NCI-H69 (cell line): ENCODE measurements at regions not wholly inside any gene's neighbourhood (a gene's known extent, or its start where the extent isn't known, plus 50 kb on each side); places are given as distances from the start of the nearest gene placed in this dataset.

Experiments used
- DNase-seq: peaks from one replicate; lab custom pipeline; 2025; lab: John Stamatoyannopoulos, UW

DNA sequence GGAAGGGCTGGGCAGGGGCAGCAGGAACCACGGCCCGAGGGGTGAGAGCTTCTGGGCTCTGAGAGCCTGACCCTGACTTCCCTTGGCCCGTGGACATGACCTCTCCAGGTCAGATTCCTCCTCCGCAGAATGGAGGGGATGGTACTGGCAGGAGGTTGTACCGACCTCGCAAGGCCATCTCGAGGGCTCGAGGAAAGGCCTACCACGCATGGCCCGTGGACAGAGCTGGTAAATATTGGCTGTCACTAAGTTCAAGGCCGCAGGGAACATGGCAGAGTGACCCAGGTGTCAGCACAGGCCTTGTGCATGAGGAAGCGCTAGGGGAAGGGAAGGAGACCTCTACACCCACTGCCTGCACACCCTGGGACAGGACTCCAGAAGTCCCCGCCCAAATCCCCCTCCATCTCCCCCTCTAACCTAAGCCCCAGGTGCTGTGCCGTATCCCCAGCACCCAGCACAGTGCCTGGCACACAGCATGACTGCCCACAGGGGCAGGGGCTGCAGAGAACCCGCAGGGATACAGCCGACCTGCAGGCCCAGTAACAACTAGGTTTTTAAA lies 54.9 kb upstream of the PPP2R5C start:
- DNase-seq = no peak

DNA sequence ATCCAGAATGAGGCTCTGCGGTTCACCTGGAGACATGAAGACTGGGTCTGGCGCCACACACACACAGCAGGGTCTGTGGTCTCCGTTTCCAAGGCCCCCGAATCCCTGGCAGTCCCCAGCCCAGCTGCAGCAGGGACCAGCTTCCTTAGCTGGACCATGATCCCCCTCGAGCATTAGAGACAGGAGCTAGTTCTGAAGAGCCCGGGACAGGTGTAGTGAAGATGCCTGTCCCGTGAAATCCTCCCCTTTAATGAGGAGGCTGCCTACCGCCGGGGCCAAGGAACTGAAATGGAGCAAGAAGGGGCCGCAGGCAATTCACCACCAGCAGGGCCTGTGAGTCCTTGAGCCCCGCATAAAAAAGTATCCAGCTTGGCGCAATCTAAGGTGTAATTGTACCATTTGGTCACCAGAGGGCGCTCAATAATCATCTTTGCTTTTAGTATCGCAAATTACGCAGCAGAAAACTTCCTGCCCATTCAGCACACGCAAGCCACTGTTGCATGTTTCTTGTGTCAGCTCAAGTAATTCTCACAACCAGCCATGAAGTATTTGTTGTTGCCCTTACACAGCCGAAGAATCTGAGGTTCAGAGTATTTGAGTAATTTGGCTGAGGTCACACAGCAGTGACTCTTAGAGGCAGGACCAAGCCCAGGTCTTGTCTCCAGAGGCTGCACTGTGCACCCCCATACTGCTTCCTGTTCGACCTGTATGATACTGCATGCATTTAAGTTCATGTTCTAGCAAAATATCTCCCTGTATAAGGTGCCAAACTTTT lies 54.3 kb upstream of the PPP2R5C start:
- DNase-seq = peak; percentile 80

DNA sequence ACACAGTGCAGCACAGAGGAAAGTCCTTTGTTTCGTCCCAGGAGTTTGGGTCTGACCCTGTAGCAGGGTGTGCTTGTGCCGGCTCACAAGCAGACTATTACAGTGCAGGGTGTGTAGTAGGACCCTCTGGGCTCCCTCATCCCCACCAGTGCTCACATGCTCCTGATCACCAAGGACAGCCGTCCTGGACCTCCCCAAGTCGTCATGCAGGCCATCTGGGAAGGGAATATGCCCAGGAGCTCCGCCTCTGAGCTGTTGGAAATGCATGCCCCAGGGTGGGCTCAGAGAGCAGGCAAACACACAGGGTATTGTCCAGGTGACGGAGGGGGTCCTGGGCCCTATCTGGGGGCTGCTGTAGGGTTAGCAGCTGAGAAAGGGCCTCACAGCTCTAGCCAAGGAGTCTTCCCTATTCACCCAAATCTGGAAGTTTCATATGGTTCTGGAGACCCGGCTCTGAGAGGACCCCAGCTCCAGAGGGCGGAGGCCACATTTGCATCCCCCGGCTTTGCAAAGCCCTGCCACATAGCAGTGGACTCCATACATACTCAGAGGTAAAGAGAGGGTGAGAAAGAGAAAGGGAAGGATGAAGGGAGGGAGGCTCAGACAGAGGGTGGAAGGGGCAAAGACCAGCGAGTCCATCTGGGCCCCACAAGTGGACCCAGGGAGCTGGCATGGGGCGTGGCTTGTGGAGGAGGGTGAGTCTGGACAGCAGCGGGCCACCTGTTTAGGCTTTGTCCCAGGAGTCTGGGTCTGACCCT lies 53.5 kb upstream of the PPP2R5C start:
- no peak for DNase-seq

DNA sequence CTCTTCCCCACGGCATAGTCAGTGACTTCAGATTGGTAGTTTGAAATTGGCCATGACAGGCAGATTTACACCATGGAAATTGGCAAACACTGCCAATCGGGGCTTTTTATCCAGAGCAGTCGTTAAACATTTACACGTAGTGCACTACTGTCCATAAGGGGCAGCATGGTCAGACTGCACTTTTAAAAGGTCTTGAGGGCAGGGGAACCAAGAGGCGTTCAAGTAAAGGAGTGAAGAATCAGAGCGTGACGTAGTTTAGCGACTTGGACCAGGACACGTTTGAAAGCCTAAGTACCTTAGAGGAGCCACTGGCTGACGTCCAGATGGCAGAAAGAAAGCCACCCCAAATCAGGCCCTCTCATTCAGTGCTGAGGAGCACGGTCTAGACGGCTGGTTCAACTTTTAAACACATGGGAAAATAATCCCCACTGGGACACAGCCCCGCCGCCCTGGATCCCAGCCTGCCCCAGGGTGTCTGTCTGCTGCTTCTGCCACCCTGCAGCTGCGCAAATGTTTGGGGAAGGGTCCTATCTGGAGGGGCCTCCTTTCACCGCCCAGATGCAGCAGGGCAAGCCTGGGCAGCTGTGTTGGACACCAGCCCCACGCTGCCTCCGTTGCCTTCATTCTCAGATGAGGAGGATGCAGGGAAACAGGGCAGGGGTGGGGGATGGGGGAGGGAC lies 52.5 kb upstream of the PPP2R5C start:
- DNase-seq = no peak

DNA sequence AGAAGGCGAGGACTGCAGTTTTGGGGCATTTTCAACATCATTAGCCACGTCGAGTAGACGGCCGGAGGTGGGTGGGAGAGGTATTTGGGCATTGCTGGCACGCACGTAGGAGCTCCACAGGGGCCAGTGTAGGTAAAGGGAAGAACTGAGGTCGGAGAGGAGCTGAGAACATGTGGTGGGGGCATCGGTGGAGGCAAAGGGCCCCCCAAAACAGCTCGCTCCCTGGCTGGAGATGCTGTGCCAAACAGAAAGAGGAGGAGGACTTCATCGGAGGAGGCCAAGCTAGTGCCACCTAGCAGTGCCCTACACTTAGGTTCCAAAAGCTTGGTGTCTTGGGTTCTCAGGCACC lies 52.0 kb upstream of the PPP2R5C start:
- DNase-seq = no peak

DNA sequence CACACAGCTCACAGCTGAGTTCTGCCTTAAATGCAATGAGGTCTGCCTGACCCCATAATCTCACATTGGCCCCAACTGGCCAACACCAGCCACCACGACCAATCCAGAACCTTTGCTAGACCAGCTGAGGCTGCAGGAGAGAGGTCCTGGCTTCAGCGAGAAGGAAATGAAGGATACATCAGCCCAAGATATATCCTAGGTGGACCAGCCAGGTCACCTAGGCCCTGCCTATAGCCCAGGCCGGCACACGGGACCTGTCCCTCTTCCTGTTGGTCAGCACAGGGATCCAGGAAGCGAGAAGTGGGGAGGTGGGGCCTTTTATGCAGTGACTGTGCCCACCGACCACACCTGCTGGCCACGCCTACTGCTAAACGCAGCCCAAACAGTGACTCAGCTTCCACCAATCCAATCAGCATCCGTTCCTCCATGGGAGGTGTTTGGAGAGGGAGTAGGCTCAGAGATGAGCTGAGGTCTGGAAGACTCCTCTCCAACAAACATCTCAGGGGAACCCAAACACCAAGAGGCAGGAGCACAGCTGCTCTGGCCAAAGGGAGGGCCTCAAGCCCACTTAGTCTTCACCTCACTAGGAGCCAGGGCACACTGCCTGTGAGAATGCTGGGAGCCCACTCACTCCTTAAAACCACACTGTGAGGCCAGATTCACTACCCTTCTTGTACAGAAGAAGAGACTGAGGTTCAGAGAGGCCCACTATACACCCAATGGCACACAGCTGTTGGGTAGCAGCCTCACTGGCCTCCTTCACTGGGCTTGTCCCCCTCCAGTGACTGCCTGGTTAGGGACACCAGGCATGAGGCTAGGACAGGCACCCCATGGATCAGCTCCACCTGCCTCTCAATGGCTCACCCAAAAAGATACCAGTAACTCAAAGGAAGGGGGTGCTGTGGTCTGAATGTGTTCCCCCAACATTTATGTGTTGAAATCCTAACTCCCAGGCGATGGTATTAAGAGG lies 51.3 kb upstream of the PPP2R5C start:
- DNase-seq = peak; percentile 53

DNA sequence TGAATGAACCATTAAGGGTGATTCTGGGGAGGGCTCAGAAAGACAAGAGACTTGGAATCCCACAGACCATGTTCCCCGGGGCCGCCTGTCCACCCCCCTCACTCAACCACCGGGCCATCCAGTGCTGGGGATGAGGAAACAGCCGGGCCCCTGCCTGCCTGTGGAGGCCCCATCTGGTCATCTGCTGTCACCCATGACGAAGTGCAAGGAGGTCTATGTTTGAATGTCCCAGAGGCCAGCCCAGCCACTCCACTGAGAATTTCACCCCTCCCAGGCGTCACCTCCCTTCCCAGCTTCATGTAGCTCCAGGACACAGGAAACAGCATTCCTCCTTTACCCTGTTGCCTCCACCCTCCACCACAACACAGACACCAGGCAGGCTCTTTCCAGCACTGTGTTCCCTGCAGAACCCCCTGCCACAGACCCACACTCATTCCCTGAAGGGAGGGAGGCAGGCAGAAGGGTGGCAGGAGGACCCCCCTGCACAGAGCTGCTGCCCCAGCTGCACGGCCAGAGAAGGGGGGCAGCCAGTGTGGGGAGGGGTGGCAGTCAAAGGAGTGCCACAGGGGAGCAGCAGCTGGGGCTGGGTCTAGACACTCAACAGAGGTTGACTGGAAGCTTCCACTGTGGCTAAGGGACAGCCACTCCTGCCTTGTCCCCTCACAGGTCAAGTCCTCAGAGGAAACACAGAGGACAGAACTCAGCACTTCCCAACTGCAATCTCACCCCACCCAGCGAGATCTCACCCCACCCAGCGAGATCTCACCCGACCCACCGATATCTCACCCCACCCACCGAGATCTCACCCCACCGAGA lies 50.3 kb upstream of the PPP2R5C start:
- DNase-seq = no peak
